OCI-LY3 (cell line): ENCODE measurements at regions not wholly inside any gene's neighbourhood (a gene's known extent, or its start where the extent isn't known, plus 50 kb on each side); places are given as distances from the start of the nearest gene placed in this dataset.

Experiments used
- H2AFZ ChIP-seq: fragments of 200-600, 300-600 bp; shearing (Covaris generic); 2 replicates; pipeline ENCODE4 v1.6.0; 2014; ENCODE audit warnings: antibody characterized with exemption, low read depth, low read length
- H3K27ac ChIP-seq: fragments of 200-600, 300-600 bp; sonication (generic); 2 replicates; pipeline ENCODE4 v1.5.1; 2014; ENCODE audit warnings: mild to moderate bottlenecking, low read length, moderate library complexity, mixed read lengths
- H3K27me3 ChIP-seq: fragments of 200-600, 300-600 bp; sonication (generic); 2 replicates; pipeline ENCODE4 v1.6.1; 2014; ENCODE audit warnings: low read depth, low read length, mixed read lengths
- H3K36me3 ChIP-seq: fragments of 200-600, 300-600 bp; sonication (generic); replicated peaks from 2 replicates; pipeline ENCODE3; 2014; ENCODE audit warnings: low read depth, low read length, mixed read lengths
- H3K4me1 ChIP-seq: fragments of 300-600, 200-600 bp; sonication (generic); 2 replicates; pipeline ENCODE4 v1.6.1; 2014; ENCODE audit warnings: low read length, mixed read lengths
- H3K4me2 ChIP-seq: fragments of 200-600, 300-600 bp; sonication (generic); 2 replicates; pipeline ENCODE4 v1.6.1; 2014; ENCODE audit warnings: low read length, mixed read lengths
- H3K4me3 ChIP-seq: fragments of 300-600, 200-600 bp; sonication (generic); 2 replicates; pipeline ENCODE4 v1.5.1; 2014; ENCODE audit warnings: antibody characterized with exemption, mild to moderate bottlenecking, low read length, moderate library complexity
- H3K79me2 ChIP-seq: fragments of 300-600, 200-600 bp; shearing (Covaris generic); 2 replicates; pipeline ENCODE4 v1.6.1; 2014; ENCODE audit warnings: mild to moderate bottlenecking, low read length, mixed read lengths
- H3K9ac ChIP-seq: fragments of 300-600, 200-600 bp; shearing (Covaris generic); 2 replicates; pipeline ENCODE4 v1.6.0; 2014; ENCODE audit warnings: mild to moderate bottlenecking, low read length, moderate library complexity
- H3K9me3 ChIP-seq: fragments of 200-600, 300-600 bp; shearing (Covaris generic); 2 replicates; pipeline ENCODE4 v1.6.1; 2014; ENCODE audit warnings: low read length, mixed read lengths; ENCODE audit not compliant: insufficient read depth
- H4K20me1 ChIP-seq: fragments of 200-600, 300-600 bp; sonication (generic); 2 replicates; pipeline ENCODE4 v1.6.1; 2016; ENCODE audit warnings: low read length, mixed read lengths; ENCODE audit not compliant: insufficient read depth
- CTCF ChIP-seq: fragments of 200-600, 300-600 bp; sonication (generic); IDR thresholded peaks from 2 replicates; pipeline ENCODE4 v1.5.1; 2014; ENCODE audit warnings: antibody characterized with exemption, low read length, low read depth
- EZH2phosphoT487 ChIP-seq: fragments of 200-600 bp; shearing (Covaris generic); IDR thresholded peaks from 2 replicates; pipeline ENCODE4 v1.6.1; 2018; ENCODE audit warnings: antibody characterized with exemption, mixed run types, low read depth

- Histone ChIP-seq H4K20me1 (no peaks in the 10 kb centered on the region), H3K36me3 (no peaks in the 10 kb centered on the region), H3K9me3 (no peaks in the 10 kb centered on the region), H3K4me1 (no peaks in the 10 kb centered on the region), H3K79me2 (no peaks in the 10 kb centered on the region), H3K27me3 (no peaks in the 10 kb centered on the region), H3K27ac (no peak overlapping the region), H3K9ac (no peak overlapping the region), H2AFZ (no peak overlapping the region), H3K4me3 (no peak overlapping the region), H3K4me2 (no peak overlapping the region)
- no peak for TF ChIP-seq CTCF
- no peak for TF ChIP-seq EZH2phosphoT487
Measured at GRCh38 chr10:81575036-81575435, 300.0 kb upstream of the NRG3 start.

- no peaks in the 10 kb centered on the region for H4K20me1 ChIP-seq
- TF ChIP-seq CTCF (no peak), EZH2phosphoT487 (no peak)
- H3K9me3 ChIP-seq: no peaks in the 10 kb centered on the region
- no peak overlapping the region for H3K4me3 ChIP-seq
- no peak overlapping the region for H2AFZ ChIP-seq
- H3K4me1 ChIP-seq: no peaks in the 10 kb centered on the region
- no peak overlapping the region for H3K27ac ChIP-seq
- H3K9ac ChIP-seq: no peak overlapping the region
- no peaks in the 10 kb centered on the region for H3K79me2 ChIP-seq
- H3K27me3 ChIP-seq: no peaks in the 10 kb centered on the region
- no peak overlapping the region for H3K4me2 ChIP-seq
- no peaks in the 10 kb centered on the region for H3K36me3 ChIP-seq
Measured at GRCh38 chr10:81576336-81576735, 298.7 kb upstream of the NRG3 start.

GRCh38 chr10:81594991-81595390 lies 280.0 kb upstream of the NRG3 start:
- TF ChIP-seq CTCF: no peak
- TF ChIP-seq EZH2phosphoT487: no peak
- Histone ChIP-seq H3K27ac (no peak overlapping the region), H3K9ac (no peak overlapping the region), H3K9me3 (no peaks in the 10 kb centered on the region), H2AFZ (no peak overlapping the region), H4K20me1 (no peaks in the 10 kb centered on the region), H3K4me3 (no peak overlapping the region), H3K79me2 (no peaks in the 10 kb centered on the region), H3K4me1 (peaks cover 8% of the 10 kb centered on the region), H3K27me3 (no peaks in the 10 kb centered on the region), H3K36me3 (no peaks in the 10 kb centered on the region), H3K4me2 (peak overlapping the region; percentile 28)

DNA sequence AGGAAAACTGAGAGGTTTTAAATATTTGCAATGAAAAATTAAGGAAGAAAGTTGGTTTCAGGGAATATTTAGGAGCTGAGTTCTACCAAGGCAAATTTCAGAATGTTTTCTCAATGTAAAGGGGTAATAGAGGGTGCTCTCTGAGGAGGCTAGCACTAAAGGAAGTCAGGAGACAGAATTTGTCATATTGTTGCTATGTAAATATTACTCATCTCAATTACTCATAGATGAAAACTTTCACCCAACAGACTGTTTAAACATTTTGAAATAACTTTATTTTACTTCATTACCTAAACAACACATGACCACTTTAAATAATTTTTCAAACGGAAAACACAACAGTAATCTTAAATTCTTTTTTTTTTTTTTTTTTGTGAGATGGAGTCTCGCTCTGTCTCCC lies 274.8 kb upstream of the NRG3 start:
- no peak for TF ChIP-seq CTCF
- TF ChIP-seq EZH2phosphoT487: no peak

More for the DNA sequence above, 274.8 kb upstream of the NRG3 start:
- peaks cover 2% of the 10 kb centered on the region for H3K4me1 ChIP-seq
- no peaks in the 10 kb centered on the region for H3K27me3 ChIP-seq
- H3K79me2 ChIP-seq: no peaks in the 10 kb centered on the region
- H3K9ac ChIP-seq: no peak overlapping the region
- H3K4me2 ChIP-seq: no peak overlapping the region
- H3K4me3 ChIP-seq: no peak overlapping the region
- H4K20me1 ChIP-seq: no peaks in the 10 kb centered on the region
- no peak overlapping the region for H2AFZ ChIP-seq
- no peaks in the 10 kb centered on the region for H3K36me3 ChIP-seq
- no peaks in the 10 kb centered on the region for H3K9me3 ChIP-seq
- H3K27ac ChIP-seq: no peak overlapping the region
